HCT116 (cell line): ENCODE measurements at regions not wholly inside any gene's neighbourhood (a gene's known extent, or its start where the extent isn't known, plus 50 kb on each side); places are given as distances from the start of the nearest gene placed in this dataset.
"Not testable (repeated sequence)": the region's sequence is repeated elsewhere in the genome, so short reads cannot be mapped to it uniquely, and the experiment has no call there.

ENCODE experiments used
- ATAC-seq: fragments of 200-7000 bp; cut with Tn5 transposase; 2 replicates; pipeline ENCODE4 v1.9.1; 2020; ENCODE audit warnings: mild to moderate bottlenecking, moderate library complexity
- BruUV-seq: library from RNA; stranded (reverse); fragments of 400-500 nt; replicated peaks from 2 replicates; lab custom pipeline; 2021; lab: Mats Ljungman, UMichigan
- CTCF ChIA-PET: fragments of 300-600 bp; sonication (Branson Sonifier 250); formaldehyde crosslinking; loops from one replicate; lab custom pipeline; 2021; ENCODE audit warnings: antibody characterized with exemption; lab: Charles Lee
- POLR2A ChIA-PET: fragments of 300-600, 350-600 bp; sonication (Branson Sonifier 250); formaldehyde crosslinking; loops from one replicate; lab custom pipeline; 2021; ENCODE audit warnings: antibody characterized with exemption; lab: Charles Lee
- RAD21 ChIA-PET, 2 experiments: fragments of 300-600 bp; sonication (Branson Sonifier 250); formaldehyde crosslinking; loops; one replicate each; lab custom pipeline; 2023; ENCODE audit warnings: low total read pairs in 2 of 2; ENCODE audit not compliant: uncharacterized antibody in 2 of 2, unreplicated experiment in 2 of 2, low non-redundant PET in 1 of 2; lab: Charles Lee
- DNase-seq: peaks from one replicate; pipeline ENCODE4 v3.0.0-alpha.2; 2010; ENCODE audit warnings: low read depth, low spot score
- H2AFZ ChIP-seq: fragments of 200-600 bp; shearing (Covaris generic), sonication (generic); 2 replicates; pipeline ENCODE4 v1.6.1; 2017; ENCODE audit warnings: low read depth, mixed run types, mixed read lengths, antibody characterized with exemption, low read length; ENCODE audit not compliant: poor library complexity, severe bottlenecking
- H3K27ac ChIP-seq: 2 replicates; pipeline ENCODE4 v1.5.1; 2012; ENCODE audit warnings: low read depth, low read length
- H3K27me3 ChIP-seq: fragments of 200-600 bp; sonication (generic); 2 replicates; pipeline ENCODE4 v1.6.1; 2016; ENCODE audit warnings: mixed run types, low read length, mixed read lengths; ENCODE audit not compliant: insufficient read depth
- H3K36me3 ChIP-seq, 2 experiments: fragments of 200-500 bp in 1 of 2; fragments of 200-600 bp in 1 of 2; sonication (Bioruptor generic) in 1 of 2; sonication (generic) in 1 of 2; 2 replicates each; pipeline versions ENCODE4 v1.5.1 to v1.6.1; 2014 to 2016; ENCODE audit warnings: low read length in 2 of 2, inconsistent platforms in 1 of 2, mixed read lengths in 1 of 2, mixed run types in 1 of 2; ENCODE audit not compliant: insufficient read depth in 2 of 2, control insufficient read depth in 1 of 2
- H3K4me1 ChIP-seq, 2 experiments: fragments of 200-600 bp in 1 of 2; sonication (generic) in 1 of 2; 2 replicates each; pipeline versions ENCODE4 v1.5.1 to v1.6.1; 2012 to 2017; ENCODE audit warnings: low read length in 2 of 2, inconsistent platforms in 1 of 2, mild to moderate bottlenecking in 1 of 2, mixed read lengths in 1 of 2, mixed run types in 1 of 2, moderate library complexity in 1 of 2; ENCODE audit not compliant: insufficient read depth in 2 of 2, control insufficient read depth in 1 of 2
- H3K4me2 ChIP-seq: fragments of 200-600 bp; sonication (generic); 2 replicates; pipeline ENCODE4 v1.6.1; 2017; ENCODE audit warnings: mixed run types, low read length, mixed read lengths
- H3K4me3 ChIP-seq, 2 experiments: fragments of 200-600 bp in 1 of 2; sonication (generic) in 1 of 2; replicated peaks in 1 of 2; 2 replicates each; pipeline ENCODE4 v1.5.1; 2011 to 2016; ENCODE audit warnings: low read length in 2 of 2, control low read depth in 1 of 2, low read depth in 1 of 2, mild to moderate bottlenecking in 1 of 2, mixed read lengths in 1 of 2, mixed run types in 1 of 2
- H3K79me2 ChIP-seq: fragments of 200-600 bp; sonication (generic); 2 replicates; pipeline ENCODE4 v1.6.1; 2017; ENCODE audit warnings: mild to moderate bottlenecking, mixed run types, low read length, moderate library complexity, mixed read lengths; ENCODE audit not compliant: insufficient read depth
- H3K9ac ChIP-seq: fragments of 200-600 bp; sonication (generic); 2 replicates; pipeline ENCODE4 v1.6.1; 2016; ENCODE audit warnings: low read length, mixed read lengths
- H3K9me2 ChIP-seq: fragments of 200-600 bp; sonication (generic), shearing (Covaris generic); 2 replicates; pipeline ENCODE4 v1.6.1; 2017; ENCODE audit warnings: mixed run types, mild to moderate bottlenecking, moderate library complexity; ENCODE audit not compliant: insufficient read depth
- H3K9me3 ChIP-seq, 2 experiments: fragments of 200-500 bp in 1 of 2; fragments of 200-600 bp in 1 of 2; sonication (Bioruptor generic) in 1 of 2; sonication (generic) in 1 of 2; 2 replicates each; pipeline ENCODE4 v1.6.1; 2014 to 2017; ENCODE audit warnings: low read length in 2 of 2, mixed read lengths in 2 of 2, inconsistent platforms in 1 of 2, low read depth in 1 of 2, mild to moderate bottlenecking in 1 of 2, mixed run types in 1 of 2, moderate library complexity in 1 of 2; ENCODE audit not compliant: control insufficient read depth in 1 of 2, insufficient read depth in 1 of 2
- H4K20me1 ChIP-seq: fragments of 200-600 bp; sonication (generic), shearing (Covaris generic); 2 replicates; pipeline ENCODE4 v1.6.1; 2017; ENCODE audit warnings: mixed run types, mild to moderate bottlenecking, moderate library complexity; ENCODE audit not compliant: insufficient read depth
- RAD21 ChIP-seq: IDR thresholded peaks from 2 replicates; pipeline ENCODE4 v1.6.1; 2012; ENCODE audit warnings: low read depth, mild to moderate bottlenecking
- intact Hi-C: fragments of 100-400 bp; cut with micrococcal nuclease; formaldehyde crosslinking; loops from 2 replicates; pipeline ENCODE4 v1.10.0; 2022
- TF ChIP-seq, protein P1 (sequence below): IDR thresholded peaks from 2 replicates; pipeline ENCODE4 v1.6.1; 2011; ENCODE audit warnings: mild to moderate bottlenecking, low read length, moderate library complexity; ENCODE audit not compliant: insufficient replicate concordance; ENCODE audit errors: extremely low read depth

DNA sequence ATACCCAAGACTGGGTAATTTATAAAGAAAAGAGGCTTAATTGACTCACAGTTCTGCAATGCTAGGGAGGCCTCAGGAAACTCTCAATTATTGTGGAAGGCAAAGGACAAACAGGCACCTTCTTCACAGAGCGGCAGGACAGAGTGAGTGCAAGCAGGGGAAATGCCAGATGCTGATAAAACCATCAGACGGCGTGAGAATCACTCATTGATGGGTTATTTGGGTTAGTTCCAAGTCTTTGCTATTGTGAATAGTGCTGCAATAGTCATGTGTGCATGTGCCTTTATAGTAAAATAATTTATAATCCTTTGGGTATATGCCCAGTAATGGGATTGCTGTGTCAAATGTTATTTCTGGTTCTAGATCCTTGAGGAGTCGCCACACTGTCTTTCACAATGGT, 830.3 kb upstream of the GRM7 start:
- H4K20me1 ChIP-seq, H3K9me3 ChIP-seq, H3K4me1 ChIP-seq, H3K9ac ChIP-seq, H3K27me3 ChIP-seq, ATAC-seq, H3K36me3 ChIP-seq, H3K4me2 ChIP-seq, H3K27ac ChIP-seq, RAD21 ChIA-PET, CTCF ChIA-PET, DNase-seq, H2AFZ ChIP-seq, POLR2A ChIA-PET, H3K4me3 ChIP-seq, intact Hi-C loops, H3K9me2 ChIP-seq, H3K79me2 ChIP-seq, BruUV-seq: not testable (repeated sequence)

DNA sequence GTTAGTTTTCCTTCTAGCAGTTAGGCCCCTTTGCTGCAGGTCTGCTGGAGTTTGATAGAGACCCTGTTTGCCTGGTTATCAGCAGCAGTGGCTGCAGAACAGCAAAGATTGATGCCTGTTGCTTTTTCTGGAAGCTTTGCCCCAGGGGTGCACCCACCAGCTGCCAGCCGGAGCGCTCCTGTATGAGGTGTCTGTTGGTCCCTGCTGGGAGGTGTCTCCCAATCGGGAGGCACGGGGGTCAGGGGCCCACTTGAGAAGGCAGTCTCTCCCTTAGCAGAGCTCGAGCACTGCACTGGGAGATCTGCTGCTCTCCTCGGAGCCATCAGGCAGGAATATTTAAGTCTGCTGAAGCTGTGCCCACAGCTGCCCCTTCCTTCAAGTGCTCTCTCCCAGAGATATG, 825.3 kb upstream of the GRM7 start:
- no peak overlapping the region for H3K4me3 ChIP-seq
- no peaks in the 10 kb centered on the region for H4K20me1 ChIP-seq
- H3K9me3 ChIP-seq: no peaks in the 10 kb centered on the region
- no peak for ATAC-seq
- H3K4me1 ChIP-seq: no peaks in the 10 kb centered on the region
- DNase-seq: no peak
- H3K79me2 ChIP-seq: no peaks in the 10 kb centered on the region
- H3K27me3 ChIP-seq: no peaks in the 10 kb centered on the region
- TF ChIP-seq, protein P1, sequence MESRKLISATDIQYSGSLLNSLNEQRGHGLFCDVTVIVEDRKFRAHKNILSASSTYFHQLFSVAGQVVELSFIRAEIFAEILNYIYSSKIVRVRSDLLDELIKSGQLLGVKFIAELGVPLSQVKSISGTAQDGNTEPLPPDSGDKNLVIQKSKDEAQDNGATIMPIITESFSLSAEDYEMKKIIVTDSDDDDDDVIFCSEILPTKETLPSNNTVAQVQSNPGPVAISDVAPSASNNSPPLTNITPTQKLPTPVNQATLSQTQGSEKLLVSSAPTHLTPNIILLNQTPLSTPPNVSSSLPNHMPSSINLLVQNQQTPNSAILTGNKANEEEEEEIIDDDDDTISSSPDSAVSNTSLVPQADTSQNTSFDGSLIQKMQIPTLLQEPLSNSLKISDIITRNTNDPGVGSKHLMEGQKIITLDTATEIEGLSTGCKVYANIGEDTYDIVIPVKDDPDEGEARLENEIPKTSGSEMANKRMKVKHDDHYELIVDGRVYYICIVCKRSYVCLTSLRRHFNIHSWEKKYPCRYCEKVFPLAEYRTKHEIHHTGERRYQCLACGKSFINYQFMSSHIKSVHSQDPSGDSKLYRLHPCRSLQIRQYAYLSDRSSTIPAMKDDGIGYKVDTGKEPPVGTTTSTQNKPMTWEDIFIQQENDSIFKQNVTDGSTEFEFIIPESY: no peak
- no peak for TF ChIP-seq RAD21
- ChIA-PET CTCF (no interaction called here), POLR2A (no interaction called here), RAD21 (no interaction called here)
- H3K9me2 ChIP-seq: no peaks in the 10 kb centered on the region
- no peaks in the 10 kb centered on the region for H3K36me3 ChIP-seq
- no TSS peak for BruUV-seq
- H3K4me2 ChIP-seq: no peak overlapping the region
- H3K27ac ChIP-seq: no peak overlapping the region
- intact Hi-C loops: no loop called here
- no peak overlapping the region for H3K9ac ChIP-seq
- no peak overlapping the region for H2AFZ ChIP-seq
